ENCODE measurements at regions not wholly inside any gene's neighbourhood (a gene's known extent, or its start where the extent isn't known, plus 50 kb on each side); places are given as distances from the start of the nearest gene placed in this dataset.

- in situ Hi-C loops (cut with MboI; ENCODE audit: low sequenced_read_pairs, unreplicated experiment): no loop called here
- no peak for TF ChIP-seq CTCF (IDR thresholded peaks at IDR 0.05; ENCODE audit: borderline replicate concordance, control extremely low read depth, extremely low read depth, insufficient read depth, missing control alignments)
- no peak for DNase-seq (ENCODE audit: low spot score)
Measured at GRCh38 chr5:38643616-38644015, 87.2 kb upstream of the LIFR start.

DNA sequence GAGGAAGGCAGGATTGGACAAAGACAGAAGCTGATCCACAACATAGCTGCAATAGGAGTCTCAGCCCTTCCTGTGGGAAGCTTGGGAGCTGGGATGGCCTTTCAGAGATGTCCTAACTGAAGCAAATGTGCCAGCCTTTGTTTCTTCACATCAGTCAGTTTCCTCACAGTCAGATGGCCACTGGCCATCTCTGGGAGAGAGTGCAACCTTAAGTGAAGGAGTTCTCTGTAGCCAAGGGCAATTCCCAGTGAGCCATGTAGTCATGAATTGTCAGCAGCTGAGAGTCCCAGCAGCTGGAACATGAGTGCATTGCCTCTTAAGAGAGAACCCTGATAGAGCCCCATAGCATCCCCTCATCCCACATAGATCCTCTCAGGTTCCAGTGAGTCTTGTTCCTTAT is 89.1 kb upstream of the LIFR start:
- in situ Hi-C loops (cut with MboI; ENCODE audit: low sequenced_read_pairs, unreplicated experiment): no loop called here
- TF ChIP-seq CTCF (IDR thresholded peaks at IDR 0.05; ENCODE audit: borderline replicate concordance, control extremely low read depth, extremely low read depth, insufficient read depth, missing control alignments): no peak
- no peak for DNase-seq (ENCODE audit: low spot score)

DNA sequence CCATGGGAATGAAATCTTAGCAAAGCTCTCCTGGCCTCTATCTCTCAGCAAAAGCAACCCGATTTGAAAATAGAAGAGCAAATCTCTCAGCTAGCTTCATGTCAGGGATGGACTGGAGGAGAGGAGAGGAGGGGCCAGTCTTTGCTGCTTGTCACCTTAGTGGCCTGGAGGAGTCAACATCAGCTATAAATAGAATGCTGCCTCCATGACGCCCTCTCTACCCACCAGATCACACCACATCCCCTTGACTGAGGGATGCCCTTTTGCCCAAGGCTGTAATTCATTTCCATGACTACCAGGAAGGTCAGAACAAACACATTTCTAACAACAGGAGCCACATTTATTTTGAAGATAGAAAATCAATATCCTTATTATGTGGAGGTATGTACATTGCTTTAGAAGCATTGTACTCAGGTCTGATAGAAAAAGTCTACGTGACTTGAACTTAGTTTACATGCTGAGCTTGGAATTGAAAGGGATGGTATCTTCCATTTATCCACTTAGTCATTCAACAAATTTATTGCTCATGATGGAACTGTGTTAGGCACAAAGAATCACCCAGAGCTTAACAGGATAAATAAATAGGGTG is 92.4 kb upstream of the LIFR start:
- no peak for DNase-seq (ENCODE audit: low spot score)
- no peak for TF ChIP-seq CTCF (IDR thresholded peaks at IDR 0.05; ENCODE audit: borderline replicate concordance, control extremely low read depth, extremely low read depth, insufficient read depth, missing control alignments)
- in situ Hi-C loops (cut with MboI; ENCODE audit: low sequenced_read_pairs, unreplicated experiment): no loop called here

DNA sequence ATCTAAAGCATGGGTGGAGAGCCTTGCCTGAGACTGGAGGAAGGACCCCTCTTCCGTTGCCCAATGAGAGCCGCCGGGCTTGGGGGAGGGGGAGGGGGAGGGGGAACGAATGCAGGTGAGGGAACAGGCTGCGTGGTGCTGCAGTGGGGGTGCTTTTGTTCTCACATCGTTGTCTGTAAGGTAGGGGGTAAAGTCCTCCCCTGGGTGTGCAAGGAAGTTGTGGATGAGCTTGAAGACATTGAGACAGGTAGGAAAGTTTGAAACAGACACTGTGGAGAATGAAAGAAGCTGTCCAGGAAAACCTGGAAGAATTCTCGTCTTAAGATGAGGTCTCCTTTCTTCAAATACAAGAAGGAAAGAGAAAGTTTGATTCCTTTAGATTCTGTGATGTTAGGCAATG is 94.1 kb upstream of the LIFR start:
- in situ Hi-C loops (cut with MboI; ENCODE audit: low sequenced_read_pairs, unreplicated experiment): loop anchor here (25.0 kb wide), 1 partner anchor 213 kb away; no protein-coding TSS in a partner anchor
- DNase-seq (ENCODE audit: low spot score): no peak
- TF ChIP-seq CTCF (IDR thresholded peaks at IDR 0.05; ENCODE audit: borderline replicate concordance, control extremely low read depth, extremely low read depth, insufficient read depth, missing control alignments): no peak

DNA sequence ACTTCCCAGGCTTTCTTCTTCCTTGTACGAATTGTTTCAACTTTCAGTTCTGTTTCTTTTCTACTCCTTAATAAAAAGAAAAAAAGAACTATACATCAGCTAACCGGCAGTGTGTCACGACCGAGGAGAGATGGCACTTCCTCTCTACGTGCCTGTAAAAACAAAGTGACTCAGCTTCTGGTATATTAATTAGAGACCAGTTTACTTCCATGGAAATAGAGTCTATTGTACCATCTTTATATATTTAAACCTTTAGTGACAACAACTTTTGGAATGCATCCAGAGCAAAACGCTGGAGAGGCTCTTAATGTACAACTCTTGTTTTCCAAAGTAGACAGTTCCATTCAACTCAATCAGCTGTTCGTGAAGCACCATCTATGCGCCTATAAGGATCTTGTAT is 94.5 kb upstream of the LIFR start:
- in situ Hi-C loops (cut with MboI; ENCODE audit: low sequenced_read_pairs, unreplicated experiment): loop anchor here (25.0 kb wide), 1 partner anchor 214 kb away; no protein-coding TSS in a partner anchor
- DNase-seq (ENCODE audit: low spot score): no peak
- no peak for TF ChIP-seq CTCF (IDR thresholded peaks at IDR 0.05; ENCODE audit: borderline replicate concordance, control extremely low read depth, extremely low read depth, insufficient read depth, missing control alignments)

DNA sequence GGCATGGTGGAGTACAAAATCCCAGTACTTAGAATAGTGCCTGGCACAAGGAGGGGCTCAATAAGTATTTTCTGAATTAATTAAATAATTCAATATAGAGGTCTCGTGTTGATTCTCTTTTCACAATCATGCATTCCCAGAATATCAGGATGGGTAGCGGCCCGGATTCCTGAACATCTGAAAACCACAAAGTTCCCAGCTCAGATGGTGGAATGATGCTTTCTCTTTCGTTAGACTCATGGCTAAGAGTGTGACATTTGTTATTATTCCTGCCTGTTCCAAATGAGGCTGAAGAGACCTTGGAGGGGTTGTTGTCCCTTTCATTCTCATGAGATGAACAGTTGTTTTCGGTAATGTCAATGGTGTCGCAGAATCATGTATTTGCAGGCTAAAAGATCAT is 95.4 kb upstream of the LIFR start:
- no peak for TF ChIP-seq CTCF (IDR thresholded peaks at IDR 0.05; ENCODE audit: borderline replicate concordance, control extremely low read depth, extremely low read depth, insufficient read depth, missing control alignments)
- in situ Hi-C loops (cut with MboI; ENCODE audit: low sequenced_read_pairs, unreplicated experiment): loop anchor here (25.0 kb wide), 1 partner anchor 215 kb away; no protein-coding TSS in a partner anchor
- no peak for DNase-seq (ENCODE audit: low spot score)
